Activated B cell treated with CpG ODN at 0.5 μM for 24 hours (primary cell): ENCODE measurements at regions not wholly inside any gene's neighbourhood (a gene's known extent, or its start where the extent isn't known, plus 50 kb on each side); places are given as distances from the start of the nearest gene placed in this dataset.

Experiments used
- ATAC-seq: fragments of 200-7000 bp; cut with Tn5 transposase; one replicate; pipeline ENCODE4 v1.10.0; 2021; ENCODE audit warnings: low read depth, mild to moderate bottlenecking, moderate library complexity
- CTCF ChIA-PET: fragments of 350-600 bp; sonication (Branson Sonifier 250); formaldehyde crosslinking; loops from one replicate; lab custom pipeline; 2021; ENCODE audit warnings: antibody characterized with exemption; lab: Charles Lee
- POLR2A ChIA-PET: fragments of 350-600 bp; sonication (Branson Sonifier 250); formaldehyde crosslinking; loops from one replicate; lab custom pipeline; 2021; ENCODE audit warnings: antibody characterized with exemption; lab: Charles Lee
- DNase-seq: peaks from one replicate; pipeline ENCODE4 v3.0.0; 2022
- H3K27ac Mint-ChIP-seq: one replicate; pipeline ENCODE4 v1.8.0; 2020; ENCODE audit warnings: mixed read lengths
- H3K27me3 Mint-ChIP-seq: one replicate; pipeline ENCODE4 v1.8.0; 2021; ENCODE audit warnings: mixed read lengths
- H3K36me3 Mint-ChIP-seq: one replicate; pipeline ENCODE4 v1.8.0; 2021; ENCODE audit warnings: low read depth, mixed read lengths
- H3K4me1 Mint-ChIP-seq: one replicate; pipeline ENCODE4 v1.8.0; 2021; ENCODE audit warnings: mixed read lengths
- H3K4me3 Mint-ChIP-seq: one replicate; pipeline ENCODE4 v1.8.0; 2020; ENCODE audit warnings: mild to moderate bottlenecking, mixed read lengths
- H3K9me3 Mint-ChIP-seq: one replicate; pipeline ENCODE4 v1.8.0; 2020; ENCODE audit warnings: mixed read lengths
- CTCF ChIP-seq: fragments of 200-600 bp; IDR thresholded peaks from one replicate; pipeline ENCODE4 v1.8.0; 2022; ENCODE audit warnings: antibody characterized with exemption, mild to moderate bottlenecking
- intact Hi-C: fragments of 100-400 bp; cut with micrococcal nuclease; formaldehyde crosslinking; loops from one replicate; pipeline ENCODE4 v1.15.1; 2024

GRCh38 chrX:138946926-138947325 lies 235.4 kb upstream of the FGF13 start:
- no peak overlapping the region for H3K27ac Mint-ChIP-seq

DNA sequence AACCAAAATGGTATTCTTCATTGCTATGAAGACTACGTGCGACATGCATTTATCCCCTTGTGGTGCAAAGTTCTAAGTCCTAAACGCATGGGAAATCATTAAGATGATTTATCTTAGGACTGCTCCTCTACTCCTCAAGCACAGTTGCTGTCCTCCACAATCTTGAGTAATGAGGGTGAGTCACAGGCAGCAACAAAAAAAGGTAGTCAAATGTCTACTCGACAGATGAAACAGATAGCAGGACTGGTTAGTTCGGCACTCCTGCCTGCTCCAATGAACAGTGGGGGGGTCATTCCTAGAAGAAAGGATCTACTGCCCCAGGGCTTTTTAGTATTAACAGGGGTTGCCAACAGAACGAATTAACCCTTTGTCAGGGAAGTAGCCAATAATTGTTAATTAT lies 233.7 kb upstream of the FGF13 start:
- Mint-ChIP-seq H3K36me3 (no peaks in the 10 kb centered on the region), H3K27me3 (no peaks in the 10 kb centered on the region), H3K4me3 (no peak overlapping the region), H3K27ac (no peak overlapping the region), H3K9me3 (no peaks in the 10 kb centered on the region), H3K4me1 (no peaks in the 10 kb centered on the region)
- CTCF ChIA-PET: no interaction called here
- TF ChIP-seq CTCF: no peak
- ATAC-seq (no peak), DNase-seq (no peak)
- POLR2A ChIA-PET: no interaction called here
- intact Hi-C loops: no loop called here

More at GRCh38 chrX:138946926-138947325, 235.4 kb upstream of the FGF13 start:
- H3K9me3 Mint-ChIP-seq: no peaks in the 10 kb centered on the region
- no peaks in the 10 kb centered on the region for H3K4me1 Mint-ChIP-seq
- ChIA-PET POLR2A (no interaction called here), CTCF (no interaction called here)
- TF ChIP-seq CTCF: no peak
- ATAC-seq (no peak), DNase-seq (no peak)
- H3K27me3 Mint-ChIP-seq: no peaks in the 10 kb centered on the region
- intact Hi-C loops: no loop called here
- H3K36me3 Mint-ChIP-seq: no peaks in the 10 kb centered on the region
- no peak overlapping the region for H3K4me3 Mint-ChIP-seq

DNA sequence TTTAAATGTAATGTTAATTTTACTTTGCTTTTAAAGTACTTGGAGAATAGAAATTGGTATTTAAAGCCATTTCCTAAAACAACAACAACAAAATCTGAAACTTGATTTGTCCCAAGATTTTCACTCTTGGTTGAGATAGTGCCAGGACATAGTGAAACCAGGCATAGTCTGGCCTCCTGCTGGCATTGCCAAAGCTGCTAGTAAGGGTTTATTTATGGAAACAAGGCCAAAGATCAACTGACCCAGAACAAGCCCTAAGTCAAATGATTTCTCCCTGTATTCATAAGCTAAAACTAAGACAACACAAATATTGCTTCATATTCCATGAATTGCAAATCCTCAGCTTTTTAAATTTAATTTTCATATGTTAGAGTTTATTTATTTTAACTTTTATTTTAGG lies 227.5 kb upstream of the FGF13 start:
- no peaks in the 10 kb centered on the region for H3K4me1 Mint-ChIP-seq
- H3K27ac Mint-ChIP-seq: no peak overlapping the region
- no peak for DNase-seq
- intact Hi-C loops: no loop called here
- H3K27me3 Mint-ChIP-seq: no peaks in the 10 kb centered on the region
- H3K4me3 Mint-ChIP-seq: no peak overlapping the region
- TF ChIP-seq CTCF: no peak
- ChIA-PET POLR2A (no interaction called here), CTCF (no interaction called here)
- H3K36me3 Mint-ChIP-seq: no peaks in the 10 kb centered on the region
- no peaks in the 10 kb centered on the region for H3K9me3 Mint-ChIP-seq
- no peak for ATAC-seq

DNA sequence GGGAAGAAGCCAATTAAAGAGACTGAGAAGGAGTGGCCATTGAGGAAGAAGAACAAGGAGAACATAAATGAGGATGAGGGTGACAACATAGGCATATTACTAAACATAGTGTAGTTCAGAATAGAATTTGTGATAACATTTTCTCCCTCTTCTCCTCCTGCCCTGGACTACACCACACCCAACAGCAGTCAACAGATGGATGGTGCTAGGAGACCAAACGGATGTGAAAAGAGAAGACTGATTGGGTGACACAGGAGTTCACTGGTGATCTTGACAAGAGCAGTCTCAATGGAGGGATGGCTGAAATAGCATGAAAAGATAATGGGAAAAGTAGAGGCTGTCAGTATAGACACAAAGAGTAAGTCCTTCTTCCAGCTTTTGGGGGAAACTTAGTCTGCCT lies 226.5 kb upstream of the FGF13 start:
- H3K4me3 Mint-ChIP-seq: no peak overlapping the region
- H3K4me1 Mint-ChIP-seq: no peaks in the 10 kb centered on the region
- no peak for TF ChIP-seq CTCF
- intact Hi-C loops: no loop called here
- ChIA-PET POLR2A (no interaction called here), CTCF (no interaction called here)
- DNase-seq: no peak
- no peak overlapping the region for H3K27ac Mint-ChIP-seq
- H3K36me3 Mint-ChIP-seq: no peaks in the 10 kb centered on the region
- H3K27me3 Mint-ChIP-seq: no peaks in the 10 kb centered on the region
- no peak for ATAC-seq
- no peaks in the 10 kb centered on the region for H3K9me3 Mint-ChIP-seq

DNA sequence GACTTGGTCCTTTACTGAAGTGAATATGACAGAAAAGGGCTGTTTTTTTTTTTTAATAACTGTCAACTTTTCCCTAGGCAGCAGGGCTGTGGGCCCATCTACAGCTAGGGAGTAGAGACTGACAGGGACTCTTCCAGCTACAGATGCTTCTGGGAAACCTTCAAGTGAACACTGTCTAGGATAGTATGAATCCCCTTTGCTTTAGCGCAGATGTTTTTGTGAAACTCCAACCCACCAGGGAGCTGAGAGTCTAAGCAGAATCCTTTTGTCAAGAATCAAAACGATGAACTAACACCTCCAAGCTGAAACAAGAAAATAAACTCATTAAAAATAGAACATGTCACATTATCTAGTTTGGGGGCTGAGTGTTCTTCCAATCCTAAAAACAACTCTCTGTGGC lies 219.7 kb upstream of the FGF13 start:
- TF ChIP-seq CTCF: no peak
- DNase-seq (no peak), ATAC-seq (no peak)
- Mint-ChIP-seq H3K36me3 (no peaks in the 10 kb centered on the region), H3K9me3 (no peaks in the 10 kb centered on the region), H3K27ac (no peak overlapping the region), H3K4me3 (no peak overlapping the region), H3K4me1 (no peaks in the 10 kb centered on the region), H3K27me3 (no peaks in the 10 kb centered on the region)
- POLR2A ChIA-PET: no interaction called here
- CTCF ChIA-PET: no interaction called here
- intact Hi-C loops: no loop called here
